ENCODE measurements at regions not wholly inside any gene's neighbourhood (a gene's known extent, or its start where the extent isn't known, plus 50 kb on each side); places are given as distances from the start of the nearest gene placed in this dataset.

GRCh38 chr6:4258733-4259132, 123.4 kb upstream of the ECI2 start:
- no peak overlapping the region for H3K9ac ChIP-seq (ENCODE audit: low read length)
- no peak overlapping the region for H3K27ac ChIP-seq (ENCODE audit: low read length)
- no peak overlapping the region for H3K4me2 ChIP-seq (ENCODE audit: low read length)
- no peaks in the 10 kb centered on the region for H3F3A ChIP-seq (ENCODE audit: insufficient read depth, low read length, poor library complexity, severe bottlenecking)
- no peaks in the 10 kb centered on the region for H3K79me2 ChIP-seq (replicated peaks; ENCODE audit: insufficient read depth, low read length)
- no peaks in the 10 kb centered on the region for H3K9me3 ChIP-seq (ENCODE audit: low read length)
- no peaks in the 10 kb centered on the region for H3K9me2 ChIP-seq (ENCODE audit: insufficient read depth, low read length)
- no peaks in the 10 kb centered on the region for H3K27me3 ChIP-seq (ENCODE audit: insufficient read depth, low read depth, low read length)
- TF ChIP-seq POLR2AphosphoS5 (IDR thresholded peaks at IDR 0.05): no peak
- TF ChIP-seq TAF1 (IDR thresholded peaks at IDR 0.05; ENCODE audit: low read depth): no peak
- no peak for TF ChIP-seq SMC3 (conservative IDR thresholded peaks at IDR 0.05; ENCODE audit: poor library complexity)
- no peak for TF ChIP-seq RAD21 (conservative IDR thresholded peaks at IDR 0.05)
- TF ChIP-seq EZH2 (IDR thresholded peaks at IDR 0.05; ENCODE audit: borderline replicate concordance, insufficient read depth, low read length, poor library complexity, severe bottlenecking): no peak
- TF ChIP-seq MXI1 (conservative IDR thresholded peaks at IDR 0.05; ENCODE audit: poor library complexity, severe bottlenecking): no peak
- TF ChIP-seq, protein P1, sequence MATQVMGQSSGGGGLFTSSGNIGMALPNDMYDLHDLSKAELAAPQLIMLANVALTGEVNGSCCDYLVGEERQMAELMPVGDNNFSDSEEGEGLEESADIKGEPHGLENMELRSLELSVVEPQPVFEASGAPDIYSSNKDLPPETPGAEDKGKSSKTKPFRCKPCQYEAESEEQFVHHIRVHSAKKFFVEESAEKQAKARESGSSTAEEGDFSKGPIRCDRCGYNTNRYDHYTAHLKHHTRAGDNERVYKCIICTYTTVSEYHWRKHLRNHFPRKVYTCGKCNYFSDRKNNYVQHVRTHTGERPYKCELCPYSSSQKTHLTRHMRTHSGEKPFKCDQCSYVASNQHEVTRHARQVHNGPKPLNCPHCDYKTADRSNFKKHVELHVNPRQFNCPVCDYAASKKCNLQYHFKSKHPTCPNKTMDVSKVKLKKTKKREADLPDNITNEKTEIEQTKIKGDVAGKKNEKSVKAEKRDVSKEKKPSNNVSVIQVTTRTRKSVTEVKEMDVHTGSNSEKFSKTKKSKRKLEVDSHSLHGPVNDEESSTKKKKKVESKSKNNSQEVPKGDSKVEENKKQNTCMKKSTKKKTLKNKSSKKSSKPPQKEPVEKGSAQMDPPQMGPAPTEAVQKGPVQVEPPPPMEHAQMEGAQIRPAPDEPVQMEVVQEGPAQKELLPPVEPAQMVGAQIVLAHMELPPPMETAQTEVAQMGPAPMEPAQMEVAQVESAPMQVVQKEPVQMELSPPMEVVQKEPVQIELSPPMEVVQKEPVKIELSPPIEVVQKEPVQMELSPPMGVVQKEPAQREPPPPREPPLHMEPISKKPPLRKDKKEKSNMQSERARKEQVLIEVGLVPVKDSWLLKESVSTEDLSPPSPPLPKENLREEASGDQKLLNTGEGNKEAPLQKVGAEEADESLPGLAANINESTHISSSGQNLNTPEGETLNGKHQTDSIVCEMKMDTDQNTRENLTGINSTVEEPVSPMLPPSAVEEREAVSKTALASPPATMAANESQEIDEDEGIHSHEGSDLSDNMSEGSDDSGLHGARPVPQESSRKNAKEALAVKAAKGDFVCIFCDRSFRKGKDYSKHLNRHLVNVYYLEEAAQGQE (IDR thresholded peaks at IDR 0.05; ENCODE audit: borderline replicate concordance): no peak
- no peak for TF ChIP-seq EP300 (conservative IDR thresholded peaks at IDR 0.05; ENCODE audit: poor library complexity, severe bottlenecking)
- TF ChIP-seq, protein P2, sequence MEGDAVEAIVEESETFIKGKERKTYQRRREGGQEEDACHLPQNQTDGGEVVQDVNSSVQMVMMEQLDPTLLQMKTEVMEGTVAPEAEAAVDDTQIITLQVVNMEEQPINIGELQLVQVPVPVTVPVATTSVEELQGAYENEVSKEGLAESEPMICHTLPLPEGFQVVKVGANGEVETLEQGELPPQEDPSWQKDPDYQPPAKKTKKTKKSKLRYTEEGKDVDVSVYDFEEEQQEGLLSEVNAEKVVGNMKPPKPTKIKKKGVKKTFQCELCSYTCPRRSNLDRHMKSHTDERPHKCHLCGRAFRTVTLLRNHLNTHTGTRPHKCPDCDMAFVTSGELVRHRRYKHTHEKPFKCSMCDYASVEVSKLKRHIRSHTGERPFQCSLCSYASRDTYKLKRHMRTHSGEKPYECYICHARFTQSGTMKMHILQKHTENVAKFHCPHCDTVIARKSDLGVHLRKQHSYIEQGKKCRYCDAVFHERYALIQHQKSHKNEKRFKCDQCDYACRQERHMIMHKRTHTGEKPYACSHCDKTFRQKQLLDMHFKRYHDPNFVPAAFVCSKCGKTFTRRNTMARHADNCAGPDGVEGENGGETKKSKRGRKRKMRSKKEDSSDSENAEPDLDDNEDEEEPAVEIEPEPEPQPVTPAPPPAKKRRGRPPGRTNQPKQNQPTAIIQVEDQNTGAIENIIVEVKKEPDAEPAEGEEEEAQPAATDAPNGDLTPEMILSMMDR (IDR thresholded peaks at IDR 0.05; ENCODE audit: poor library complexity, severe bottlenecking): no peak
- no peaks in the 10 kb centered on the region for H4K20me1 ChIP-seq (ENCODE audit: insufficient read depth)
- no peak overlapping the region for H2AFZ ChIP-seq (ENCODE audit: low read depth, low read length)
- H3K36me3 ChIP-seq (ENCODE audit: insufficient read depth, low read length): no peaks in the 10 kb centered on the region
- no peak overlapping the region for H3K4me3 ChIP-seq (ENCODE audit: low read length)

GRCh38 chr6:4256969-4257368, 121.6 kb upstream of the ECI2 start:
- no peak overlapping the region for H3K4me3 ChIP-seq (ENCODE audit: low read length)
- H4K20me1 ChIP-seq (ENCODE audit: insufficient read depth): no peaks in the 10 kb centered on the region
- H3K4me2 ChIP-seq (ENCODE audit: low read length): no peak overlapping the region
- H3K79me2 ChIP-seq (replicated peaks; ENCODE audit: insufficient read depth, low read length): no peaks in the 10 kb centered on the region
- H3K36me3 ChIP-seq (ENCODE audit: insufficient read depth, low read length): no peaks in the 10 kb centered on the region
- no peaks in the 10 kb centered on the region for H3K9me2 ChIP-seq (ENCODE audit: insufficient read depth, low read length)
- no peaks in the 10 kb centered on the region for H3K9me3 ChIP-seq (ENCODE audit: low read length)
- H3K27me3 ChIP-seq (ENCODE audit: insufficient read depth, low read depth, low read length): no peaks in the 10 kb centered on the region
- no peak for TF ChIP-seq EZH2 (IDR thresholded peaks at IDR 0.05; ENCODE audit: borderline replicate concordance, insufficient read depth, low read length, poor library complexity, severe bottlenecking)
- TF ChIP-seq SMC3 (conservative IDR thresholded peaks at IDR 0.05; ENCODE audit: poor library complexity): no peak
- TF ChIP-seq POLR2AphosphoS5 (IDR thresholded peaks at IDR 0.05): no peak
- TF ChIP-seq, protein P1 (IDR thresholded peaks at IDR 0.05; ENCODE audit: borderline replicate concordance): no peak
- no peak for TF ChIP-seq TAF1 (IDR thresholded peaks at IDR 0.05; ENCODE audit: low read depth)
- TF ChIP-seq EP300 (conservative IDR thresholded peaks at IDR 0.05; ENCODE audit: poor library complexity, severe bottlenecking): no peak
- H3K27ac ChIP-seq (ENCODE audit: low read length): no peak overlapping the region
- no peaks in the 10 kb centered on the region for H3F3A ChIP-seq (ENCODE audit: insufficient read depth, low read length, poor library complexity, severe bottlenecking)
- H2AFZ ChIP-seq (ENCODE audit: low read depth, low read length): no peak overlapping the region
- H3K9ac ChIP-seq (ENCODE audit: low read length): no peak overlapping the region
